Endodermal cell (in vitro differentiated cells): ENCODE measurements at regions not wholly inside any gene's neighbourhood (a gene's known extent, or its start where the extent isn't known, plus 50 kb on each side); places are given as distances from the start of the nearest gene placed in this dataset.
"Not testable (repeated sequence)": the region's sequence is repeated elsewhere in the genome, so short reads cannot be mapped to it uniquely, and the experiment has no call there.

Experiments
- DNase-seq: peaks from one replicate; pipeline ENCODE4 v3.0.0-alpha.2; 2017
- H3K27ac ChIP-seq: 2 replicates; pipeline ENCODE4 v1.5.1; 2013; ENCODE audit warnings: mild to moderate bottlenecking, low read depth, low read length, moderate library complexity
- H3K27me3 ChIP-seq: 2 replicates; pipeline ENCODE4 v1.6.1; 2013; ENCODE audit warnings: mild to moderate bottlenecking, low read length, moderate library complexity; ENCODE audit not compliant: insufficient read depth, control insufficient read depth, poor library complexity, severe bottlenecking
- H3K36me3 ChIP-seq: 2 replicates; pipeline ENCODE4 v1.7.0; 2013; ENCODE audit warnings: mild to moderate bottlenecking, low read length, moderate library complexity; ENCODE audit not compliant: control insufficient read depth, insufficient read depth
- H3K4me1 ChIP-seq: one replicate; pipeline ENCODE4 v1.7.0; 2013; ENCODE audit warnings: low read length; ENCODE audit not compliant: control insufficient read depth, insufficient read depth
- H3K4me3 ChIP-seq: 2 replicates; pipeline ENCODE4 v1.5.1; 2013; ENCODE audit warnings: mild to moderate bottlenecking, low read length, moderate library complexity
- H3K9ac ChIP-seq: 2 replicates; pipeline ENCODE4 v1.6.1; 2013; ENCODE audit warnings: mild to moderate bottlenecking, low read length, moderate library complexity; ENCODE audit not compliant: poor library complexity, severe bottlenecking; ENCODE audit errors: extremely low read depth
- H3K9me3 ChIP-seq: 2 replicates; pipeline ENCODE4 v1.6.1; 2013; ENCODE audit warnings: mild to moderate bottlenecking, low read length, moderate library complexity; ENCODE audit not compliant: control insufficient read depth
- H3K27ac Mint-ChIP-seq: 2 replicates; pipeline ENCODE4 v1.8.0; 2020; ENCODE audit warnings: mixed read lengths
- H3K27me3 Mint-ChIP-seq: 2 replicates; pipeline ENCODE4 v1.8.0; 2021; ENCODE audit warnings: mild to moderate bottlenecking, mixed read lengths; ENCODE audit not compliant: insufficient read depth
- H3K36me3 Mint-ChIP-seq: 2 replicates; pipeline ENCODE4 v1.8.0; 2020; ENCODE audit warnings: low read depth, mixed read lengths
- H3K4me1 Mint-ChIP-seq: 2 replicates; pipeline ENCODE4 v1.8.0; 2020; ENCODE audit warnings: mixed read lengths
- H3K4me3 Mint-ChIP-seq: 2 replicates; pipeline ENCODE4 v1.8.0; 2020; ENCODE audit warnings: mild to moderate bottlenecking, moderate library complexity, mixed read lengths
- H3K9me3 Mint-ChIP-seq: 2 replicates; pipeline ENCODE4 v1.8.0; 2020; ENCODE audit warnings: mild to moderate bottlenecking, mixed read lengths
- CTCF ChIP-seq: fragments of 200-600 bp; sonication (generic); conservative IDR thresholded peaks from 2 replicates; pipeline ENCODE4 v1.5.0; 2021; ENCODE audit warnings: antibody characterized with exemption, mild to moderate bottlenecking
- whole genome bisulfite sequencing, 2 experiments: methylation state at CpG; one replicate each; pipeline versions ENCODE4 v1.1.5 to v1.1.7; 2013; ENCODE audit warnings: missing lambda C conversion rate in 2 of 2, mixed read lengths in 1 of 2; ENCODE audit not compliant: insufficient coverage in 1 of 2, insufficient read length in 1 of 2; 5-methylcytosine and 5-hydroxymethylcytosine counted together

GRCh38 chr2:122713800-122714199 is 958.3 kb downstream of the TSN start:
- WGBS, 2 experiments = 95% methylated on average over 2 of the region's 2 CpGs; no CpG with 5 or more reads in 1 of the 2 experiments
- no peaks in the 10 kb centered on the region for H3K36me3 Mint-ChIP-seq
- peaks cover 2% of the 10 kb centered on the region for H3K9me3 ChIP-seq
- TF ChIP-seq CTCF = no peak
- no peaks in the 10 kb centered on the region for H3K36me3 ChIP-seq
- no peak overlapping the region for H3K4me3 Mint-ChIP-seq
- H3K27ac ChIP-seq = no peak overlapping the region
- H3K4me1 Mint-ChIP-seq = peaks cover 5% of the 10 kb centered on the region
- no peak overlapping the region for H3K9ac ChIP-seq
- H3K4me1 ChIP-seq = no peaks in the 10 kb centered on the region
- no peak overlapping the region for H3K27ac Mint-ChIP-seq
- H3K4me3 ChIP-seq = no peak overlapping the region
- DNase-seq = no peak
- no peaks in the 10 kb centered on the region for H3K27me3 ChIP-seq
- no peaks in the 10 kb centered on the region for H3K27me3 Mint-ChIP-seq
- H3K9me3 Mint-ChIP-seq = peaks cover 8% of the 10 kb centered on the region

- WGBS, 2 experiments = 100% methylated on average over 4 of the region's 4 CpGs; no CpG with 5 or more reads in 1 of the 2 experiments
- not testable (repeated sequence) for H3K27ac ChIP-seq, H3K9me3 ChIP-seq, H3K36me3 Mint-ChIP-seq, H3K9me3 Mint-ChIP-seq, H3K4me3 Mint-ChIP-seq, H3K36me3 ChIP-seq, H3K9ac ChIP-seq, H3K4me3 ChIP-seq, H3K27me3 ChIP-seq, H3K27me3 Mint-ChIP-seq, H3K27ac Mint-ChIP-seq, DNase-seq, H3K4me1 Mint-ChIP-seq, H3K4me1 ChIP-seq
Observed at GRCh38 chr2:122720822-122721221, 965.4 kb downstream of the TSN start.

GRCh38 chr2:122734766-122735424 is 979.4 kb downstream of the TSN start:
- Histone ChIP-seq H3K36me3 (no peaks in the 10 kb centered on the region), H3K9me3 (peaks cover 13% of the 10 kb centered on the region), H3K4me1 (peaks cover 18% of the 10 kb centered on the region), H3K4me3 (peak overlapping the region; percentile 59), H3K27me3 (no peaks in the 10 kb centered on the region), H3K9ac (no peak overlapping the region), H3K27ac (peak overlapping the region; percentile 51)
- H3K4me1 Mint-ChIP-seq = peaks cover 25% of the 10 kb centered on the region
- peaks cover 3% of the 10 kb centered on the region for H3K9me3 Mint-ChIP-seq
- 77% methylated on average over 4 of the region's 4 CpGs; no CpG with 5 or more reads in 1 of the 2 experiments for WGBS, 2 experiments
- DNase-seq = peak; percentile 73
- no peak for TF ChIP-seq CTCF
- H3K27ac Mint-ChIP-seq = no peak overlapping the region
- H3K36me3 Mint-ChIP-seq = no peaks in the 10 kb centered on the region
- no peaks in the 10 kb centered on the region for H3K27me3 Mint-ChIP-seq
- no peak overlapping the region for H3K4me3 Mint-ChIP-seq

- H3K4me1 ChIP-seq = peaks cover 18% of the 10 kb centered on the region
- peaks cover 13% of the 10 kb centered on the region for H3K9me3 ChIP-seq
- peaks cover 3% of the 10 kb centered on the region for H3K9me3 Mint-ChIP-seq
- H3K36me3 Mint-ChIP-seq = no peaks in the 10 kb centered on the region
- no peaks in the 10 kb centered on the region for H3K36me3 ChIP-seq
- TF ChIP-seq CTCF = no peak
- H3K4me3 Mint-ChIP-seq = no peak overlapping the region
- H3K4me3 ChIP-seq = no peak overlapping the region
- DNase-seq = no peak
- no peaks in the 10 kb centered on the region for H3K27me3 Mint-ChIP-seq
- no peak overlapping the region for H3K27ac Mint-ChIP-seq
- 92 to 94% methylated on average over 2 to 3 of the region's 3 CpGs for WGBS, 2 experiments
- no peaks in the 10 kb centered on the region for H3K27me3 ChIP-seq
- H3K27ac ChIP-seq = no peak overlapping the region
- H3K4me1 Mint-ChIP-seq = peaks cover 25% of the 10 kb centered on the region
- no peak overlapping the region for H3K9ac ChIP-seq
Observed at GRCh38 chr2:122736279-122736678, 980.8 kb downstream of the TSN start.
